DND-41 (cell line): ENCODE measurements at regions not wholly inside any gene's neighbourhood (a gene's known extent, or its start where the extent isn't known, plus 50 kb on each side); places are given as distances from the start of the nearest gene placed in this dataset.

Source experiments
- CTCF ChIP-seq: IDR thresholded peaks from 2 replicates; pipeline ENCODE4 v1.5.1; 2012; ENCODE audit warnings: borderline replicate concordance, low read length, moderate library complexity, mild to moderate bottlenecking; ENCODE audit not compliant: poor library complexity, severe bottlenecking; ENCODE audit errors: extremely low read depth
- EZH2 ChIP-seq: IDR thresholded peaks from 3 replicates; pipeline ENCODE4 v1.6.1; 2012; ENCODE audit warnings: borderline replicate concordance, low read depth, mild to moderate bottlenecking, moderate library complexity, low read length, inconsistent platforms; ENCODE audit not compliant: severe bottlenecking

- TF ChIP-seq CTCF, result no peak
- TF ChIP-seq EZH2, result no peak
Observed at GRCh38 chr15:68525815-68526214, 53.0 kb upstream of the CORO2B start.
